Fibroblast of skin of back (primary cell): ENCODE measurements at regions not wholly inside any gene's neighbourhood (a gene's known extent, or its start where the extent isn't known, plus 50 kb on each side); places are given as distances from the start of the nearest gene placed in this dataset.
A peak's percentile ranks its signal among the peaks of the same experiment; 100 is the strongest.

Experiments used
- DNase-seq: peaks from one replicate; pipeline ENCODE4 v3.0.0-alpha.2; 2013

DNA sequence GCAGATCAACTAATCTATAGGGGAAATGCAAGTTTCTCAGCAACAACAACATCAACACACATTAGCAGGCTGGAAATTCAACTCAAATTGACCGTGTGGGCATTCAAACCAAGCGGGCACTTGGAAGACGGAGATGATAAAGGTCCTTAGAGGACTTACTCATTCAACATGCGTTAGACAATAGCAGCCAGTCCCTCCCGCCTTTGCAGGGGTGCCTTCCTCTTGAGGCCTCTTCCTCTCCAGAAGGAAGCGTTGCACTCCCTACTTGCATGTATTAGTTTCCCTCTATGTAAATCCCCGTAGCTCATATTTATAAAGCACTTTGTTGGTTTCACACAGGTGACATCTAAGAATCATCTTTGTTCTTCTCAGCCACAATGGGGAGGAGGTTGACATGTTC, 300.8 kb upstream of the STXBP5 start:
- DNase-seq: no peak

DNA sequence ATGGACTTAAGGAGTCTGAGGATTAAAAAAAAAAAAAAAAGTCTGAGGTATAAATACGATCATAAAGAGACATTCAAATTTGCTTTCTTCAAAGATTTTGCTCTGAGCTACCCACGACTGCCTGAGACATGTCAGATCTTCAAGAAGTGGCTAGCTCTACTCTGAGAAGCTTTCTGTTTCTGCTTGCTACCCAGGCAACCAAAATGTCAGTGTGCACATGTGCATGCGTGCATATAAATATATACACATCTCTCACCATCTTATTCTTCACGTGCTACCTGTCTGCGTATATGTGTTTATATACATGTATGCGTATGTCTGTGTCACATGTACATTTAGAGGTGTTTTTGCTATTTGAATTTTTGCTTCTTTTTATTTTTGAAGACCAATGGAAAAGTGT, 299.6 kb upstream of the STXBP5 start:
- DNase-seq: no peak

DNA sequence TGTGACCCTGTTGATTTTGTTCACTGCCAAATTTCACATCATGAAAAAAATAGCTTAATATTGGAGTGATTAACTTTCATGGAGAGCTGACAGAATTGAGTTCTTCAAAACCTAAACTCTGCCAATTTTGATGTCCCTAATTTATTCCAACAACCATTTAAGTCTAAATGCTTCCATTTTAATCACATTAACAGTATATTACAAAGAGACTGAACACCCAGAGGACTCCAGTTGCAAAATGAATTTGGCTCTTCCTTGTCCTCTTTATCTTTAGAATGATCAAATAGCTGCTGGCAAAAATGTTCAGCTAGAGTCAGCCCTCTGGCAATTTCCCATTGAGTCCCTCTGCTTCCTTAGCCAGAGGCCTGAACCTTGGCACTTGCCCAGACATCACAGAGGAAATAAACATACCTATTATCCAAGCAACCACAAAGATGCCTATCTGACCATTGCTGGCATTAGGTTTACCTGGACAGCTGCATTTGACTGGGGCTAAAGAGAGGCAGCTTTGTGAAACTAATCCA, 299.0 kb upstream of the STXBP5 start:
- no peak for DNase-seq

DNA sequence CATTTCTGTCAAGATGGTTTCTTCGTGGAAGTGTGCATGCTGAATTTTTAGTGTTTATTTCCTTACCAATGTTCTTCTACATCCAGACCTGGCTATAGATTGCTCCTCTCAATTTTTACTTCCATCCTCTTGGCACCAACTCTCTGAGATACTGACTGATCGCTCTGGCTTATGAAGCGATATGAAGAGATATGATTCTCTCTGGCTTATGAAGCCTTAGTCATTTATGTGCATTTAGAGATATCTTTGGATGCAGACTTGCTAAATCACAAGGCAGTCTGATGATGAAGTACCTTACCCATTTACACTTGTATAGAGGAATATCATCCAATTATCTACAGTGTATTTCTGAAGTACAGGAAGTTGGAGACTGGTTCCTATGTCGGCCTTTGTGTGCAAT, 295.4 kb upstream of the STXBP5 start:
- DNase-seq: no peak

DNA sequence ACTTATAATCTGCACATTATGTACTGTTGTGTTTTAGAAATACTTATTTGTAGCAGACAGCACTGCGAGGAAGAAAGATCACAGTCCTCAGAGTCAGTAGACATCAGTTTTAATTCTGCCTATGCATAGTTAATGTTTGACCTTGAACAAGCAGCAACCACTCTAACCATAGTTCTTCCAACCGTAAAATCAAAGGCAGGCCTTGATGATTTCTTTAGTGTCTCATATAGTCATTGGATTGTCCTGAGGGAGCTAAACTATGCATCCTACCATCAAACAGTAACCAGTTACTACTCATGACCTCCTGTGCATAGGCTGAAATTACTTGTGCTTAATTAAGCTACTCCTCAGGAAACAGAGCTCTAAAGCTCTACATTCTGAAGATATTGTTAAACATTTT, 294.8 kb upstream of the STXBP5 start:
- no peak for DNase-seq

DNA sequence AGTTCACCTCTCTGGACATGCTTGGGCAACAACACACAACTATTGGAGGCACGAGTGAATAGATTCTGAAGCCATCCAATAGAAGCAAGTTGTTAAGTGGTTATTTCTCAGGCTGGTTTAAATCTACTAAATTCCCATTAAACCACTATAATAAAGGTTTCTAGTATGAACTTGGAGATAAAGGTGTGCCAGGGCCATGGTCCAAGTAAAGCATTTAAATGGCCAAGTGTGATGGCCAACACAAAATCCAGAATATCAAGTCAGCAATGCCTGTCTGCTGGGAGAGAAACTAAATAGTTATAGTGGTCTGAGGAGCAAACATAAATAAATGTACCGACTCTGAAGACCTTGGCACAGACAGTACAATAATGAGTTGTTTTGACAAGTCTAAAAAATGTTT, 294.3 kb upstream of the STXBP5 start:
- DNase-seq: no peak

DNA sequence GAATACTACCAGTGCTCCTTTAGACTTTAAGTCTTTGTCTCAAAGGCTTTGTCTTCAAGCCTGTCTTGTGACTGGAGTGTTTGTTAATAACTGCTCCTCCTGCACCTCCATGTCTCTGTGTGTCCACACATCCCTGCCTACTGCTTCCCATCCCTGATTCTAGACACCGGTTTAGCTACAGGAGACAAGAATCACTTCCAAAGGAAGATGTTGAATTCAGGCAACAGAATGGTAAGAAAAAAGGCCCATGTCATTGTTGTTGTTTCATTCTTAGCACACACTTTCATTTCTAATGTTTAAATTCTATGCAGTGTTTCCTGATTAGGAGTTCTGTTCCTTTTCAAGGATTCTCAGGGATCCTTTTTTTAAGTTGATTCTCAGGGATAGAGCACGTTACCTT, 293.6 kb upstream of the STXBP5 start:
- DNase-seq: no peak

DNA sequence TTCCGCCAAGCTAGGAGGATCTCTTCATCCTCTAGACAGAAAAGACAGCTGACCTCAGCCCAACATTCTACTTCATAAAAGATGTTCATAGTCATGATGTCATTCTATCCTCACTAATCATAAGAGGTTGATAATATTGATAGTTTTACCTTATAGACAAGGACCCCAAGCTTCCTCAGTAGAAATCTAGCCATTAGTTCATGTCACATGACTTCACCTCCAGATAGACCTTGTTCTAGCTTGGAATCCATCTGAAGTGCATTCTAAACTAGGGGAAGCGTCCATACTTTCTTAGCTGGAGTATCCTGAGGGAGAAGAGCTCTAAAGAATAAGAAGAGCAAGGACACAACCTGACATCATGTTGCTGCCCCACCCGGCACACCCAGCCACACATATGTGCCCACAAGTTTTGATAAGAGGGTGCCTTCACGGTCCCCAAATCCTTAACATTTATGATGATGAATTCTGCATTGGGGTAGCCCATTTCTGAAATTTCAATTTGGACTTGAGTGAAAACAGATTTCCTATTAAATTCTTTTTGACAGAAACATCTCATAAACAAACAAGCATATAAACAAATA, 292.5 kb upstream of the STXBP5 start:
- no peak for DNase-seq

DNA sequence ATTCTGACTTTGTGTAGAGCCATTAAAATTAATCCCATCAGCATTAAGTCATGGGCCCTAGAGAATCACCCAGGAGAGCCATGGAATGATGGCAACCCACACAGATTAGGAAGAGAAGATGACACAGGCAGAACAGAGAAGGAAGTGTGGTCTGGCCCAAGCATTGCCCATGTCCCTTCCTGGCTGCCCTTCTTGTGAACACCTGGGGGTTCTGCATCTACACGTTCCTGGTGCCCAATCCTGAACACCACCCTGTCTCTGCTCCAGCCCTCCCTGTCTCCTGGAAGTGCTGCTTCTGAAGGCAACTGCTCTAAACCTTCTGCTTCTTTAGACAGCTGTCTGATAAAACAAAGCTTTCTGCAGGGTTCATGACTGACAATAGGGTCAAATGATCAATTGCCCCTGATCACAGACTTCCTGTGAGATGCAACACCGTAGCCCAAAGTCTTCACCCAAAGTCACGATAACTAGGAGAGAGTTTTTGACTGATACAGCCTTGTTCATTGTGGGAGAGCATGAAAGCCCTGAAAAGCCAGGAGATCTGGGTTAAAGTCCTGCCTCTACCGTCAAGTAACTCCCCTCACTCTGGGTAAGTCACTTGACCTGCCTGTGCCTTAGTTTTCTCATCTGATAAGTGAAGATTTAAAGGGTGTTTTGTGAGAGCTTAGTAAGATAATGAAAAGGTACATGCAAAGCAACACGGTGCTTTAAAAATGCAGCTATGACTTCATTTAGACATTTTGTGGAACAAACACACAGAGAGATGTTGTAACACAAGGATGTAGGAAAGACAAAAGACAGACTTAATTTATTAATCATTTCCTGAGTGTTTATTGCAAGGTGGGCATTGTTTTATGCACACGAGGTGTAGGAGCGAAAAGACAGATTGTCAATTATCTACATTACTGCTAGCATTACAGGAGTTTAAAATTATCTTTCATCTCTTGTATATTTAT, 291.2 kb upstream of the STXBP5 start:
- no peak for DNase-seq

DNA sequence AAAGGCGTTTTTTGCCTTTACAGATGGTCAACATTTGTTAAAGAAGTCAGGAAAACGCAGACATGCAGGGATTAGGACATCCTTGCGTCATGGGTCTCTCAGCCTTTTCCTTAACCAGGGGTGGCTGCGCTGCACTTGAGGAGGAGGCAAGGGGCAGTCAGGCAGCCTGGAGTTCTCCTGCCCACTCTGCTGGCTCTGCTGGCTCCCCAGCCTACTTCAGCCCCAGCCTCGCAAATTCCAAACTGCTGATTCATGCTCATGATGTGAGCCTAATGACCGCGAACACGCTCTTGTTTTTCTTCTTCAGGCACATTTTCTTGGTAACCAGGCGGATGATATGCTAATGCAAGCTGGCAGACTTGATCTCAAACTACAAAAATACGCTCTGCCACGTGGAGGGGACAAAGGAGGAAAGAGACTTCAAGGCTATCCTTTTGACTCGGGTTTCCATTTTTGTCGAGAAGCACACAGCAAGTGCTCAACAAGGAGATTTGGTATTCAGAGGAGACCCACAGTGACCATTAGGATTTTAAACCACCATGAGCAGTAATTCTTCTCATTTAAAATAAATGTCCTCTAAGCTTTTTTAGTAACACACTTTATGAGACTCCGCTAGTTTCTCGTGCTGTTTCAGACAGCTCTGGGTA, 290.3 kb upstream of the STXBP5 start:
- DNase-seq: peak; percentile 99

DNA sequence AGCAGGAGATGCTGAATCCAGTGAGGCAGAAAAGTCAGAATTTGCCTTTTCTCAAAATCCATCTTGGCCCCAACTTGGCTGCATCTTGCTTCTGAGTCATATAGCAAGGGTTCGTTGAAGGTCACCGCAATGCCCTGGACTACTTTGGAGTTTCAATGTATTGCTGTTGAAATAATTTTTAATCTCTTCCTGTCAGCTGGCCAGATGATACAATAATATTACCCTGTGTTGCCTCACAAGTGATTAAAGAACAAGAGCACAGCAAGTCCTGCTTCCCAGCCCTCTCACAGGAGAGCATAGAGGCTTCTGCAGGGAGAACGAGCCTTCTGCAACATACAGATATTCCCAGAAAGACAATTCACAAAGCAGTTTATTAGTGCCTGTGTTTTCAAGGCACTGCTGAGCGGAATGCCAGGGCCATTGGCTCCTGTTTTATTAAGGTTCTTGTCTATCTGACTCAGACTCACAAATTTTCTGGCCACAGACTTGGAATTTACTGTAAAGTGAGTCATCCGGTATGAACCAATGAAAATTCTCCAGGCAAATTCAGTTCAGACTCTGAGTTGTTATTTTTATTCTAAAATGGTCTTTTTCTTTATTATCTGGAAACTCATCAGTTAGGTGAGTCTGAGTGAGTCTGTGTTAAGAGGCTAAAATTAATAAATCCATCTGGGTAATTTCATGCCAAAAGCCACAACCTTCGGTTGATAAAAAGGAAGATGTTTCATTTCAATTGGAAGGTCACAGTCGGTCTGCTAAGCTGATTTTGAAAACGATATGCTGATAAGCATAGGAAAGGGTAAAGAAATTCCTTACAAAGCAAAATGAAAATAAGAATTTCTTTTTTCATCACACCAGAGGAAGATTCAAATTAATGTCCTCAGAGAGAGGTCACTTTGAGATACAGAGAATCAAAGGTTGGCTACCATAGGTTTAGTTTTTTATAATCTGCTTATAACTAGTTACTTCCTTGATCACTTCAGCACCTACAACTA, 289.4 kb upstream of the STXBP5 start:
- peak; percentile 98 for DNase-seq

DNA sequence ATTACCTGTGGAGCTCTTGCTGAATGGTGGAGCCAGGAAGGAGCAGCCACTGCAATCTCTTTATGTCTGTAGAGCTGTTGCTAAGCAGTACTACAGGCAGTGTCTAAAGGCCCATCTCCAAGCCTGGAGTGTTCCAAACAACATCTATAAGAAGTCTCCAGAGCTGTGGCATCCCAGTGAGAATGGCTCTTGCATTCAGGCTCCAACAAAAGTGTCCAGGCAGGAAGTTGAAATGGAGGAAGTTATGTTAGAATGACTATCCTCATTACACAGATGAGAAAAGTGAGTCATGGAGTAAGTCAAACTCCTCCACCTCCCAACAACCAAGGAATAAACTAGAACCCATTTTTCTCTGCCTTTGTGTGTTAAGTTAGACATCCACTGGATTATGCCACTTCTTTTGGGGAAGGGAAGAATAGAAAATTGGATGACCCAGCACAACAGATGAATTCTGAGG, 288.5 kb upstream of the STXBP5 start:
- DNase-seq: peak; percentile 78

DNA sequence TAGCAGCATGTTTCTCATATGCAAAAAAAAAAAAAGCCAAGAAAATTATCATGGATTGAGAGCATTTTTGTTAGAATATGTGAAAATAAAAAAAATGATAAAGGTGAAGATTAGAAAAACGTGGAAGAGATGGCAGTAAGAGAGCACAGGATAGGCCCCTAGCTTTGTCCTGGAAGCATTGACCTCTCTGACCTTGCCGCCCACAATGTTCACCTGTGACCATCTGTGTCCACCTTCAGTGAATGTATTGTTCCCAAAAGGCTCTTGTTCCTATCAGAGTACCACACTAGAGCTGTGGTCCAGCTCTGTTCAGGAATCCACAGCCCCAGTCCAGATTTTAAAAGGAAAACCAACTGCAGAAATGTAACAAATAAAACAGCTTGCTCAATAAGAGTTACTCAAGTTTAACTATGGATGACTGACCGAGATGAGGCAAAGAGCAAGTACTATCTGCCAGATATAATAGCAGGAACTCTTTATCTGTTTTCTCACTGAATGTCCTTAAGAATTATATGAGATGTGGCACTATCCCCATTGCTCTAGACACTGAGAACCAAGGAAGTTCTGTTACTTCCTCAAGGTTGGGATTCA, 287.7 kb upstream of the STXBP5 start:
- DNase-seq: no peak

DNA sequence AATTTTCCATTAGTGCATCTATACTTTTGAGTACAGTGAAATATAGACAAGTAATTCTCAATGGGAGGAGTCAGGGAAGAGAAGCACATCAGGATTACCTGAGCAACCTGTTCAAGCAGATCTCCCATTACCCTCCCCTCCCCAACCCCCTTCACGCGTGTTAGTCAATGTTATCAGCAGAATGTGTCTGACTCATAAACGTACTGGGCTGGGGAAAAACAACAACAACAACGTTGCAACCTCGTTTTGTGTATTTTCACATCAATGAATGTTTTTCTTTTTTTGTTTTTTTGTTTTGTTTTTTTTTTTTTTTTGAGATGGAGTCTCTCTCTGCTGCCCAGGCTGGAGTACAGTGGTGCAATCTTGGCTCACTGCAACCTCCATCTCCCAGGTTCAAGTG, 287.0 kb upstream of the STXBP5 start:
- DNase-seq: no peak

DNA sequence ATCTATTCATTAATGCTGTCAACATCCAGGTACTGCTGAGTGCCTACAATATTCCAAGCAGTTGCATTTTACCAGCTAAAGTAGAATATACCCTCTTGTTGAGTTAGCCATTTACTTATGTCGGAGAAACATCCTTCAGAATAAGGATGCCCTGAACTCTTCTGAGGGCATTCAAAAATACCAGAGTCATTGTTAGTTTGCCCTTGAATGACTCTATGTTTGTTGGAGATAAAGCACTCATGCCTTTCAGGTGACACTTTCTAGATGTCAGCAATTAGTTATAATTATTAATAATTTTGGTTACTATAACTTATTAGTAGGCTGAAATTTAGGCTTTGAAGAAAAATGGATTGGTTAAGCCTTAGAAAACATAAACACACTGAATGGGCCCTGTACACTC, 286.2 kb upstream of the STXBP5 start:
- DNase-seq: no peak

DNA sequence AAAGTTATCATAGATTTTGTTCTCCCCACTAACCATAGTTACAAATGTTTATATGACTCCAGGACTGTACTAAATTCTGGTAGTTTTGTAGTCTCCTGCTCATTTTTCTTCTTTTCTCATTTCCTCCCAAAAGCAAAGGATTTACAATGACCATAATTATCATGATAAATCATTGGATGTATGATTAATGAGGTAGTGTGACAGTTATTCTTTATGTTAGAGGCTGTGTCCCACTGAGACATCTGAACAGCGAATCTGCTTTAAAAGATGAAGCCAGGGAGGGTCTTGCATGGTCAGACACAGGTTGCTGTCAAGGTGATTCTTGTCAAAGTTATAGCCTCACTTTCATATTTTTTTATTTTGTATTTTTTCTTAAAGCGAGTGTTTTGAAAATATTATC, 285.2 kb upstream of the STXBP5 start:
- DNase-seq: no peak

DNA sequence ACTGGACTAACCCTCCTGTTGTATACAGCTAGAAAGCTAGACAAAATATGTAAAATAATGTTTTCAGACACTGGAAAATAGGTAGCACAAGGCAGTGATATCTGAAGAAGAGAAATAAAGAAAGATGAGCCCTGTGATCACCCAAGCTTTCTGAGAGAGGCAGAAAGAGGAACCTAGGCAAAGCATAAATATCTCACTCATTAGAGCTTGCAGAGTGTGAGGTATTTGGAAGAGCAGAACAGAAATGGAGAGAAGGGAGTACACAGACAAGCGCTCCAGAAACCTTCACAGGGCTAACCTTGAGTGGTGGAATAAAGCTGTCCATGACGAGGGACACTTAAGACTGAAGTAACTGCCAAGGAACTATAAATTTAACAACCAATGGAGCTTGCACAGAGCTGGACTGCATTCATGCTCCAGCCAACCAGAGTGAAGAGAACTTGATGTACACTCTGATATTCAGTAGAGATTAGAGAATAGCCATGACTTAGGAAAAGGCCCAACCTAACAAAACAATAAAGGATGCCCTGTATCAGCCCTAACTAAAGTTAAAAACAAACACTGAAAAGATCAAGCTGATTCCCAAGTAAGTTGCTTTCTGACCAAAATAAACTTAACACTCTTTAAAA, 280.9 kb upstream of the STXBP5 start:
- no peak for DNase-seq

DNA sequence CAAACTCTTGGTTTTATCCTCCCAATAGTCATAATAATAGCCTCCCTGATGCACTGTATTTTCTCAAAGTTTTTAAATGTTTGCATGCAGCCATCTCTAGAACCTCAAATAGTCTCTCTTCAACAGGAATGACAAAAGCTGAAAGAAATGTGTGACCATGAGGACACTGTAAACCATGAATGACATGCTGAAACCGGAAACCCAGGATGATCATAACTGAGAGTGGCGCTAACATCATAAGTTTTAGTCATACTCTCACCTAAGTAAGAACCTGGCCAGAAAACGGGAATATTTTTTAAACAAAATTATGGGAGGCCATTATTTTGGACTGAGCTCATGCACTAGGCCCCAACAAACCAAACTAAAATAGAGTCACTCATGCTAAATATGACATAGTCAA, 278.4 kb upstream of the STXBP5 start:
- DNase-seq: no peak

DNA sequence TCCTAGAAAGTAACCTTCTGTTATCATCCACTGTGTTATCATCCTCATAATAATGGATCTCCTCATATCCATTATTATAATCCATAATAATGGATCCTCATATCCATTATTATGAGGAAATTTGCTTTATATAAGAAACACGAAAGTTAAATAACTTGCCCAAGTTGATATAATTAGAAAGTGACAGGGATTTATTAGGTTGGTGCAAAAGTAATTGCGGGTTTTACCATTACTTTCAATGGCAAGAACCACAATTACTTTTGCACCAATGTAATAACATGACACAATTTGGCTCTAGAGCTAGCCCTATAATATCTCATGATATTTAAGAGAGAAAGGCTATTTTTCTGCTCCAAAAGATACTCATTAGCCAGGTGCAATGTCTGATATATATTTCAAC, 275.7 kb upstream of the STXBP5 start:
- DNase-seq: no peak

DNA sequence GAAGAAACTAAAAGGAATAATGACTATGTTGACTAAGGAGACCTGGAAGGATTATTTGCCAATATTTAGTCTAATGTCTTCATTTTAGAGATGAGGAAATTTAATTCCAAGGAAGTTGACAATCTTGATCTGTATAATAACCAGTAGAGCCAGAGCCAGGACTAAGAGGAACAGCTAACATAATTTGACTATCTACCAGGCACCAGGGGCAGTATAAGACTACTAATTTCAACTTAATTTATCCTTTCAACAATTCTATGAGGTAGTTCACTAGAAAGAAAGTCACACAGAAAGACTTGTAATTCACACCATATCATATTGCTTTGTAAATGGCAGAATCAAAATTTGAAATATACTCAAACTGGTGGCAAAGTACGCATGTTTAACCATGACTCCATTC, 273.0 kb upstream of the STXBP5 start:
- no peak for DNase-seq

DNA sequence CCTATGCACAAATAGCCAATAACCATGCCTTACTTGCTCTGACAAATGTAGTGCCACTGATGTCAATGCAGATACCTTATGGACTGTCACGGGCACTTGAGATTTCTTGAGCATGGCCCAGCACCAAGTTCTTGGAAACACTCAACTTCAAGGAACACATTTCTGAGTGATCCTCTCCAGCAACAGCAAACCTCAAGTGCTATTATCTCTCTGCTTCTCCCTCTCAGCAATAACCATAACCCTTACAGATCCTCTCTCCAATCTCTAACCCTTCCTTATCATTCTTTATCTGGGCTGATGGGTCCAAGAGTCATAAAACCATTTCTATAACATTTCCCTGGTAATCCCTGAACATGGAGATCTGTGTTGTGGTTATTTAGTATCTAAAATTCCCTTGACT, 266.9 kb upstream of the STXBP5 start:
- DNase-seq: no peak
